Amygdala (tissue), 56 donors: ENCODE measurements at regions not wholly inside any gene's neighbourhood (a gene's known extent, or its start where the extent isn't known, plus 50 kb on each side); places are given as distances from the start of the nearest gene placed in this dataset.
"Not testable (repeated sequence)": the region's sequence is repeated elsewhere in the genome, so short reads cannot be mapped to it uniquely, and the experiment has no call there.

Experiments
- DNase-seq, 56 donors: peaks; one replicate each; lab custom pipeline; 2025; lab: John Stamatoyannopoulos, UW

DNA sequence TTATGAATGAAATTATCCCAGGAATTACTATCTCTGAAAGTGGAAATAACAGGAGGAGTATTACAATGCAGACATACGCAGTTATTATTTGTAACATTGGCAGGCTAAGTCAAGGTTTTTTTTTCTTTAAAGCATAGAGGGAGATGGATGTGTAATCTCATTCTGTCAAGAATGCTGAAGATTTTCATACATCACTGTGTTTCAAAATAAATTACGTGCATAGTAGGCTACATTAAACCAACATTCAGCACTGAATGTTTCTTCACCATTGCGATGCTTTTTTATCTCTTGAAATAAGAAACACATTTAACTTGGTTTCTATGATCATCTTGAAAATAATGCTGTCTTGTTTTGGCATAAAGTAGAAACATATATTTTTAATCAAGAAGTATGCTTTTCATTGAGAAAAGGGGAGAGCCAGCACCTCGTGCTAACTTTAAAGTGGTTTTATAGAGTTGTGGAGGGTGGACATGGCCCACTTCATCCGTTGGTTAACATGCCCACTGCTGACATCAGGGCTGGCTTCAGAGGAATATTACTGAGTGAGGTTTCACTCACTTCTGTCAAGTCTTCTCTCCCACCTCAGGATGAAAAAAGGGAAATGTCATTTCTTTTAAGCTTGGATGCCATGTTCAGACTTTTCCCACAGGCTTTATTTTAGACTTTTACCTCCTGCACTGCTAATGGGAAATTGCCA is 203.6 kb upstream of the MEF2C start:
- DNase-seq = no peak

DNA sequence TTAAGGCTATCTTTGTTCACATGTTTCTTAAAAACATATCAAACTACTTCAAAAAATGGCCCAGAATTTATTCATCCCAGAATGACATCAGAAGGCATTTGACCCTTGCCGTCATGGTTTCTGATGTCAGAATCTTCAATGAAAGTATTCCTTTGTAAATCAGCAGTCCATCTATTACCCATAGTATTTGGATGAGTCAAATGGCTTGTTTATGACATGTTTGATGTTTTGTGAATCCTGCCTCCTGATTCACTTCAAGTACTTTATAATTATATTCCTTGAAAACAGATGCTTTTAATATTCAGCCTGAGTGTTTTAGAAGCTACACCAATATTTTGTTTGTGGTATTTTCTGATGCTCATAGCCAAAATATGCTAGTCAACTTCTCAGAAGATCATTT is 200.8 kb upstream of the MEF2C start:
- no peak for DNase-seq

- DNase-seq = no peak
Measured at GRCh38 chr5:89081360-89081759, 198.4 kb upstream of the MEF2C start.

GRCh38 chr5:89080467-89081116 is 197.6 kb upstream of the MEF2C start:
- no peak for DNase-seq

- no peak for DNase-seq
Measured at GRCh38 chr5:89072842-89073672, 190.1 kb upstream of the MEF2C start.

DNA sequence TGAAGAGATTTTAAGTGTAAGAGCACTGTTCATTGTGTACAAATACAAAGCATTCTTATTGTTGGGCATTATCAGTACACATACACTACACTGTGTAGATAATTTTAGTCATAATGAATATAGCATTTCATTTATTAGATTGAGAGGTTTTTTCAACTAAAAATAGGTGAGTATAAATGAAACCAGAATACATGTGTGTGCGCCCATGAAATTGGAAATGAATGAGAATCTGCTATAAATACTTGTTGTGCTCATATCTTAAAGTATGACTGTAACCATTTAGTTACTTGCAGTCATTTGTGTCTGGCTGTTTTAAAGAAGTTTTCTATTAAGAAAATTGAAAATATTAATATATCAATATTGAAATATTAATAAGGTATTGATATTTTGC is 189.0 kb upstream of the MEF2C start:
- no peak for DNase-seq

- no peak for DNase-seq
Measured at GRCh38 chr5:89071101-89071940, 188.3 kb upstream of the MEF2C start.

DNA sequence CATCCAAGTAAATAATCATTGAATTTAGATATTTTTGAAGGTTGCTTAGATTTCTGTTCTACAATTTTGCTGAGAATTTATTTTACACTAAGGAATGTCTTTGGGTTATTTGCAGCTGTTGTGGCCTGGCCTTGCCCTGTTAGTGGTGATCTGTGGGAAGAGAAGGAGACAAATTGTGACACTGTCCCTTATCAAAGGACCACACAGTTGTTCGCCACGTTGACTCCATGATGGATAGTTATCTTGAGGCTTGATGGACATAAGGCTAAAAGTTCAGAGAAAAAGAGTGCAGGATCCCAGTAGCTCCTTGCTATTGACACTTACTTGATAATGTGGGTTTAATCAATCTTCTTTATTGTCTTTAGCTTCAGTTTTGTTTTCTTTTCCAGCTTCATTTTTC is 186.6 kb upstream of the MEF2C start:
- DNase-seq = no peak

DNA sequence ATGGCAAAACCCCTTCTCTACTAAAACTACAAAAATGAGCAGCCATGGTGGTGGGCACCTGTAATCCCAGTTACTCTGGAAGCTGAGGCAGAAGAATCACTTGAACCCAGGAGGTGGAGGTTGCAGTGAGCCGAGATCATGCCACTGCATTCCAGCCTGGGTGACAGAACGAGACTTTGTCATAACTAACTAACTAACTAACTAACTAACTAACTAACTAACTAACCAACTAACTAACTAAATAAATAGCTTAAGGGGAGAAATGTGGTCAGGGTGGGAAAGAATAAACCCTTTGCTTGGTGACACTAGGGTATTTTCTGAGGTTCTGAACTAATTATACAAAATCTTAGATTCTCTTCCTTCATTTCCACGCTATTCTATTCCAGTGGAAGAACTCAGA is 184.4 kb upstream of the MEF2C start:
- no peak for DNase-seq

- DNase-seq = no peak
Measured at GRCh38 chr5:89065919-89066318, 182.9 kb upstream of the MEF2C start.

- DNase-seq = no peak
Measured at GRCh38 chr5:89064736-89065135, 181.8 kb upstream of the MEF2C start.

- DNase-seq = no peak
Measured at GRCh38 chr5:89064054-89064453, 181.1 kb upstream of the MEF2C start.

DNA sequence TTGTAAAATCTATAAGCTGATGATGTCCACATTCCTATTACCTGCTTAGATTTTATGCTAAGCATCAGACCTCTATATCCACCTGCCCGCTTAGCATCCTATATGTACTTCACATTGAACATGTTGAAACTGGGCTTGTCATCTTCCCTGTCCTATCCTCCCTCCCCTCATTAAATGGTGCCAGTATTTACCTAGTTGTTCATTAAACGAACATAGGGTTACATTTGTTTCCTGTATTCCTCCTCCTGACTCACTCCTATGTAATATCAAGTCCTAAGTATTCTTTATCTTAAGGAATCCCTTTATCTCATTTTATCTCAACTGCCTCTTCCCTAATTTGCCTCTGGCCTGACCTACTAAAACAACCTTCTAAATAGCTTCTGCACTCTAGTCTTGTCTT is 177.8 kb upstream of the MEF2C start:
- DNase-seq = no peak

DNA sequence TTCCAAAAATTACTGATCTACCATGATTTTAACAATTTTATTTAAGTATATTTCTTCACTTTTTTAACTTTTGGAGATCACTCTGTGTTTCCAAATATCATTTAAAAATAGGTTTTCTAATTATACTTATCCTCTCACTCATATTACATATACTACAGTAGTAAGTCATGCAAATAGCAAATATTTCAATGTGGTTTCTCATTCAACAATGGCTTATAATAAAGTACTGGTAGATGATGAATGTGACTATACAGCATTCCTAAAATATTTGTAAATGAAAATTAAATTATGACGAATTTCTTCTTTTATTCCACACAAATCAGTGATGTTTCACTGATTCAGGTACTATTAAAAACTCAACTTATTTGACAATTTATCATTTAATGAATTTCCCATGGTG is 176.3 kb upstream of the MEF2C start:
- DNase-seq = no peak

DNA sequence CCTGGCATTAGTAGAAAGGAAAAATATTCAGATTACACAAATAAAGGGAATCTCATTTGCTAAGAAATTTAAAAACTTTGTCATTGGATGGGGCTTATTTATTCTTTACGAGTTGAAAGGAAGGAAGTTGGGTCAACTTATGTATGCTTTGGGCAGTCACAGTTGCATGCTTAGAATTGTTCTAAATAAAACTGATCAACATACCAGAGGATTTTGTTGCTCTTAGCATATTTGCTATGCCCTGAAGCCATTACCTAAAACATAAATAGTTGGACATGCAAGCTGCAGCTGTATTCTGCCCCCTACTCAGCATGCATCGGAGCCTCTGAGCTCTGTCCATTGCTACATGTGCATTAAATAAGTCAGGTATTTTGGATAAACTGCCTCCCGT is 172.7 kb upstream of the MEF2C start:
- no peak for DNase-seq

GRCh38 chr5:89055015-89055694 is 172.2 kb upstream of the MEF2C start:
- DNase-seq = no peak

DNA sequence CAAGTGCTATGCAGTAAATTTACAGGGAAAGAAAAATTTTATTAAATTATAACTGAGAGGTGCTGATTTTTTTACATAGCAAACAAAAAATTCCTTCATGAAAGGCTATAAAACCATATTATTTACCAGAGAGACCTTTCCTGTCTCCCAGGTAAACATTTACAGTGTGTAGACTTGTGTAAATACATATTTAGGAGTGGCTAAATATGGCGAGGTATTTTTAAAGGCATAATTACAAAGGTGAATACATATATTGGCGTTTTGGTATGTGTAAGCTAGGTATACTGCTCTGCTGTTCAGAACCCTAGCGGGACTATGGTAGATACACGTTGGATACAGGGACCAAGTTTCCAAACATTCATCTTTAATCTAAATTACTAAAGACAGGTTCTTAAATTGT is 170.6 kb upstream of the MEF2C start:
- no peak for DNase-seq

DNA sequence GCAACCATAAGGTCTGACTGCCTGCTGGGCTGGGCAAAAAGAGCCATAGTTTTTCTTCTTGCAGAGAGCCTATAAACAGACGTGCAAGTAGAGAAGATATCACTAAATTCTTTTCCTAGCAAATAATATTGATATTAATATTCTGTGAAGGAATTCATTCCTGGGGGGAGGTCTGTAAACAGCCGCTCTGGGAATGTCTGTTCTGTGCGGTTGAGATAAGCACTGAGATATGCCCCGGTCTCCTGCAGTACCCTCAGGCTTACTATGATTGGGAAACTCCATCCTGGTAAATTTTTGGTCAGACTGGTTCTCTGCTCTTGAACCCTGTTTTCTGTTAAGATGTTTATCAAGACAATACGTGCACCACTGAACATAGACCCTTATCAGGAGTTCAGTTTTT is 167.1 kb upstream of the MEF2C start:
- DNase-seq = not testable (repeated sequence)

GRCh38 chr5:89047571-89047970 is 164.6 kb upstream of the MEF2C start:
- no peak for DNase-seq

DNA sequence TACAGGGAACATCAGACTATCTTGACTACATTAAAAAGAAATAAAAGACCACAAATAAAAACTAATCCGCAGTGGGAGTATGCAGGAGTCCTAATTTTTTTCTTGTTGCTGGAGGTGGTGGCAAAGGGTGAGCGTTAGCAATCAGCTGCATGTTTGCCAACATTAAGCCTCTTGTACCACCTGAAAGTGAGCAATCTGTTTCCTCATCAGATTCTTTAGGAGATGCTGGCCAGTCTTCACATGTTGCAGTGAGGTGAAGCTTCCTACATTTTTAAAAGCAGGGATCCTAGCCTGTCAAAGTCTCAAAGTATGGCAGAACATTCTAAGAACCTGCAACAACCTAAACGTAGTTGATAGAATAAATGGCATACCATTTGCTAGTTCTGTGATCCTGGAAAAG is 162.2 kb upstream of the MEF2C start:
- no peak for DNase-seq
